ENCODE measurements at regions not wholly inside any gene's neighbourhood (a gene's known extent, or its start where the extent isn't known, plus 50 kb on each side); places are given as distances from the start of the nearest gene placed in this dataset.

GRCh38 chr19:31066385-31066784 lies 282.9 kb downstream of the TSHZ3 start:
- Histone ChIP-seq H3K9me3 (no peaks in the 10 kb centered on the region), H3K4me3 (no peak overlapping the region), H3K36me3 (ENCODE audit: low read depth) (no peaks in the 10 kb centered on the region), H3K4me1 (ENCODE audit: low read depth) (peaks cover 14% of the 10 kb centered on the region)
- TF ChIP-seq CTCF (IDR thresholded peaks at IDR 0.05) = no peak
- ATAC-seq (no peak), DNase-seq (no peak)
- intact Hi-C loops (cut with DNase I, micrococcal nuclease) = no loop called here

- Histone ChIP-seq H3K4me1 (ENCODE audit: low read depth) (no peaks in the 10 kb centered on the region), H3K36me3 (ENCODE audit: low read depth) (no peaks in the 10 kb centered on the region), H3K9me3 (no peaks in the 10 kb centered on the region), H3K4me3 (no peak overlapping the region)
- ATAC-seq (no peak), DNase-seq (no peak)
- no peak for TF ChIP-seq CTCF (IDR thresholded peaks at IDR 0.05)
- intact Hi-C loops (cut with DNase I, micrococcal nuclease) = no loop called here
Observed at GRCh38 chr19:31064491-31064890, 284.7 kb downstream of the TSHZ3 start.

- H3K36me3 ChIP-seq (ENCODE audit: low read depth) = no peaks in the 10 kb centered on the region
- ATAC-seq (no peak), DNase-seq (no peak)
- intact Hi-C loops (cut with DNase I, micrococcal nuclease) = no loop called here
- no peak for TF ChIP-seq CTCF (IDR thresholded peaks at IDR 0.05)
- no peaks in the 10 kb centered on the region for H3K9me3 ChIP-seq
- no peaks in the 10 kb centered on the region for H3K4me1 ChIP-seq (ENCODE audit: low read depth)
- H3K4me3 ChIP-seq = no peak overlapping the region
Observed at GRCh38 chr19:31058676-31059340, 290.4 kb downstream of the TSHZ3 start.

GRCh38 chr19:31057476-31057875 lies 291.8 kb downstream of the TSHZ3 start:
- intact Hi-C loops (cut with DNase I, micrococcal nuclease) = no loop called here
- DNase-seq = no peak
- no peak for ATAC-seq
- Histone ChIP-seq H3K4me1 (ENCODE audit: low read depth) (no peaks in the 10 kb centered on the region), H3K4me3 (no peak overlapping the region), H3K9me3 (no peaks in the 10 kb centered on the region), H3K36me3 (ENCODE audit: low read depth) (no peaks in the 10 kb centered on the region)
- TF ChIP-seq CTCF (IDR thresholded peaks at IDR 0.05) = no peak

GRCh38 chr19:31055454-31055853 lies 293.8 kb downstream of the TSHZ3 start:
- Histone ChIP-seq H3K4me1 (ENCODE audit: low read depth) (no peaks in the 10 kb centered on the region), H3K9me3 (no peaks in the 10 kb centered on the region), H3K36me3 (ENCODE audit: low read depth) (no peaks in the 10 kb centered on the region), H3K4me3 (no peak overlapping the region)
- TF ChIP-seq CTCF (IDR thresholded peaks at IDR 0.05) = no peak
- ATAC-seq = no peak
- intact Hi-C loops (cut with DNase I, micrococcal nuclease) = no loop called here
- no peak for DNase-seq

- intact Hi-C loops (cut with DNase I, micrococcal nuclease) = no loop called here
- Histone ChIP-seq H3K36me3 (ENCODE audit: low read depth) (no peaks in the 10 kb centered on the region), H3K4me3 (no peak overlapping the region), H3K4me1 (ENCODE audit: low read depth) (no peaks in the 10 kb centered on the region), H3K9me3 (no peaks in the 10 kb centered on the region)
- TF ChIP-seq CTCF (IDR thresholded peaks at IDR 0.05) = no peak
- DNase-seq (peak in 2 of 3 donors; percentile 53 to 56), ATAC-seq (peak; percentile 79)
Observed at GRCh38 chr19:31054430-31054829, 294.8 kb downstream of the TSHZ3 start.
